ENCODE measurements at regions not wholly inside any gene's neighbourhood (a gene's known extent, or its start where the extent isn't known, plus 50 kb on each side); places are given as distances from the start of the nearest gene placed in this dataset.
A peak's percentile ranks its signal among the peaks of the same experiment; 100 is the strongest.

GRCh38 chr20:63070771-63071540 is 64.2 kb upstream of the BHLHE23 start:
- H3K36me3 ChIP-seq, result no peaks in the 10 kb centered on the region
- H3K4me1 ChIP-seq, result peaks cover 0 to 16% (median 4%) of the 10 kb centered on the region in 4 donors
- no peak overlapping the region for H3K4me3 ChIP-seq
- peaks cover 0 to 13% (median 2%) of the 10 kb centered on the region in 3 donors for H3K9me3 ChIP-seq
- no peak overlapping the region for H3K27ac ChIP-seq
- H3K27me3 ChIP-seq, result peaks cover 7 to 61% of the 10 kb centered on the region in 2 donors
- no peak for TF ChIP-seq CTCF (IDR thresholded peaks at IDR 0.05)
- intact Hi-C loops (cut with DNase I; ENCODE audit: low total_unique reads), result no loop called here
- peak in 1 of 2 donors; percentile 38 for DNase-seq

- peaks cover 0 to 6% (median 0%) of the 10 kb centered on the region in 3 donors for H3K9me3 ChIP-seq
- intact Hi-C loops (cut with DNase I; ENCODE audit: low total_unique reads), result no loop called here
- no peak overlapping the region for H3K27ac ChIP-seq
- peaks cover 7 to 67% of the 10 kb centered on the region in 2 donors for H3K27me3 ChIP-seq
- H3K36me3 ChIP-seq, result no peaks in the 10 kb centered on the region
- H3K4me1 ChIP-seq, result peaks cover 0 to 16% (median 4%) of the 10 kb centered on the region in 4 donors
- no peak for DNase-seq
- no peak for TF ChIP-seq CTCF (IDR thresholded peaks at IDR 0.05)
- H3K4me3 ChIP-seq, result no peak overlapping the region
Observed at GRCh38 chr20:63070301-63070625, 63.5 kb upstream of the BHLHE23 start.

GRCh38 chr20:63068711-63069367 is 62.1 kb upstream of the BHLHE23 start:
- intact Hi-C loops (cut with DNase I; ENCODE audit: low total_unique reads), result no loop called here
- Histone ChIP-seq H3K4me1 (peaks cover 0 to 16% (median 4%) of the 10 kb centered on the region in 4 donors), H3K27me3 (peaks cover 7 to 72% of the 10 kb centered on the region in 2 donors), H3K9me3 (no peaks in the 10 kb centered on the region), H3K4me3 (no peak overlapping the region), H3K36me3 (no peaks in the 10 kb centered on the region), H3K27ac (no peak overlapping the region)
- no peak for TF ChIP-seq CTCF (IDR thresholded peaks at IDR 0.05)
- peak in 1 of 2 donors; percentile 58 for DNase-seq

- DNase-seq, result no peak
- H3K27me3 ChIP-seq, result peaks cover 7 to 70% of the 10 kb centered on the region in 2 donors
- H3K9me3 ChIP-seq, result no peaks in the 10 kb centered on the region
- H3K36me3 ChIP-seq, result no peaks in the 10 kb centered on the region
- H3K4me1 ChIP-seq, result peaks cover 0 to 16% (median 4%) of the 10 kb centered on the region in 4 donors
- no peak overlapping the region for H3K27ac ChIP-seq
- no peak for TF ChIP-seq CTCF (IDR thresholded peaks at IDR 0.05)
- intact Hi-C loops (cut with DNase I; ENCODE audit: low total_unique reads), result no loop called here
- H3K4me3 ChIP-seq, result no peak overlapping the region
Observed at GRCh38 chr20:63067721-63068560, 61.2 kb upstream of the BHLHE23 start.

- Histone ChIP-seq H3K27me3 (peaks cover 3 to 66% of the 10 kb centered on the region in 2 donors), H3K4me1 (peaks cover 0 to 15% (median 4%) of the 10 kb centered on the region in 4 donors), H3K4me3 (no peak overlapping the region), H3K9me3 (no peaks in the 10 kb centered on the region), H3K27ac (no peak overlapping the region), H3K36me3 (no peaks in the 10 kb centered on the region)
- TF ChIP-seq CTCF (IDR thresholded peaks at IDR 0.05), result no peak
- DNase-seq, result no peak
- intact Hi-C loops (cut with DNase I; ENCODE audit: low total_unique reads), result no loop called here
Observed at GRCh38 chr20:63067266-63067635, 60.5 kb upstream of the BHLHE23 start.
